Left cardiac atrium (tissue), 4 donors: ENCODE measurements at regions not wholly inside any gene's neighbourhood (a gene's known extent, or its start where the extent isn't known, plus 50 kb on each side); places are given as distances from the start of the nearest gene placed in this dataset.

Experiments
- ATAC-seq, 2 donors: fragments of 200-7000 bp; cut with Tn5 transposase; one replicate each; pipeline ENCODE4 v1.9.1; 2020; ENCODE audit warnings: mild to moderate bottlenecking in 2 of 2, moderate library complexity in 2 of 2
- DNase-seq: peaks from one replicate; pipeline ENCODE4 v3.0.0-alpha.2; 2020
- intact Hi-C, 2 donors: fragments of 100-400 bp; cut with DNase I; formaldehyde crosslinking; loops; one replicate each; pipeline versions ENCODE4 v1.14.1 to v1.15.1; 2022 to 2023
- donor health status: DM: no; HTN: yes; CAD: no.
- donor health status: DM: no; HTN: yes; CAD: no; lungs with severe emphysema.
- donor health status: DM: yes; HTN: yes; CAD: no.
- donor health status: Dilated cardiomyopathy.

- intact Hi-C loops, result no loop called here
Measured at GRCh38 chr4:4593596-4594284, 51.9 kb upstream of the STX18 start.

GRCh38 chr4:4592414-4592813 is 50.6 kb upstream of the STX18 start:
- ATAC-seq, result no peak
- intact Hi-C loops, result no loop called here
- no peak for DNase-seq

More at GRCh38 chr4:4593596-4594284, 51.9 kb upstream of the STX18 start:
- DNase-seq (no peak), ATAC-seq (no peak)
